SKM-1 (cell line): ENCODE measurements at regions not wholly inside any gene's neighbourhood (a gene's known extent, or its start where the extent isn't known, plus 50 kb on each side); places are given as distances from the start of the nearest gene placed in this dataset.
"Not testable (repeated sequence)": the region's sequence is repeated elsewhere in the genome, so short reads cannot be mapped to it uniquely, and the experiment has no call there.

ENCODE experiments used
- DNase-seq: peaks from one replicate; lab custom pipeline; 2025; ENCODE audit not compliant: unreplicated experiment; lab: John Stamatoyannopoulos, UW

GRCh38 chr3:153889905-153890334 lies 231.3 kb upstream of the ARHGEF26 start:
- no peak for DNase-seq

GRCh38 chr3:153892126-153892525 lies 229.1 kb upstream of the ARHGEF26 start:
- no peak for DNase-seq

GRCh38 chr3:153894857-153895256 lies 226.3 kb upstream of the ARHGEF26 start:
- DNase-seq = no peak

GRCh38 chr3:153896197-153896596 lies 225.0 kb upstream of the ARHGEF26 start:
- no peak for DNase-seq

GRCh38 chr3:153897025-153897723 lies 224.0 kb upstream of the ARHGEF26 start:
- no peak for DNase-seq

- DNase-seq = no peak
These were observed 223.3 kb upstream of the ARHGEF26 start for GRCh38 chr3:153897842-153898241.

- DNase-seq = no peak
These were observed 220.0 kb upstream of the ARHGEF26 start for GRCh38 chr3:153901152-153901551.

GRCh38 chr3:153901991-153902390 lies 219.2 kb upstream of the ARHGEF26 start:
- no peak for DNase-seq

GRCh38 chr3:153903430-153903829 lies 217.8 kb upstream of the ARHGEF26 start:
- no peak for DNase-seq

- DNase-seq = no peak
These were observed 214.8 kb upstream of the ARHGEF26 start for GRCh38 chr3:153906366-153906765.

- DNase-seq = no peak
These were observed 210.8 kb upstream of the ARHGEF26 start for GRCh38 chr3:153910387-153910786.

- DNase-seq = no peak
These were observed 210.1 kb upstream of the ARHGEF26 start for GRCh38 chr3:153911116-153911515.

- no peak for DNase-seq
These were observed 201.4 kb upstream of the ARHGEF26 start for GRCh38 chr3:153919773-153920172.

GRCh38 chr3:153921826-153922225 lies 199.4 kb upstream of the ARHGEF26 start:
- no peak for DNase-seq

GRCh38 chr3:153925841-153926514 lies 195.2 kb upstream of the ARHGEF26 start:
- no peak for DNase-seq

GRCh38 chr3:153927107-153927506 lies 194.1 kb upstream of the ARHGEF26 start:
- DNase-seq = no peak

GRCh38 chr3:153928851-153929250 lies 192.3 kb upstream of the ARHGEF26 start:
- no peak for DNase-seq

GRCh38 chr3:153933481-153933880 lies 187.7 kb upstream of the ARHGEF26 start:
- DNase-seq = not testable (repeated sequence)

- DNase-seq = no peak
These were observed 177.1 kb upstream of the ARHGEF26 start for GRCh38 chr3:153944084-153944483.

- DNase-seq = no peak
These were observed 169.9 kb upstream of the ARHGEF26 start for GRCh38 chr3:153951276-153951675.

- DNase-seq = no peak
These were observed 169.1 kb upstream of the ARHGEF26 start for GRCh38 chr3:153952091-153952490.

GRCh38 chr3:153956613-153957012 lies 164.6 kb upstream of the ARHGEF26 start:
- DNase-seq = no peak

GRCh38 chr3:153957421-153957820 lies 163.8 kb upstream of the ARHGEF26 start:
- DNase-seq = no peak
